Left cardiac atrium (tissue), 4 donors: ENCODE measurements at regions not wholly inside any gene's neighbourhood (a gene's known extent, or its start where the extent isn't known, plus 50 kb on each side); places are given as distances from the start of the nearest gene placed in this dataset.

Source experiments
- ATAC-seq, 2 donors: fragments of 200-7000 bp; cut with Tn5 transposase; one replicate each; pipeline ENCODE4 v1.9.1; 2020; ENCODE audit warnings: mild to moderate bottlenecking in 2 of 2, moderate library complexity in 2 of 2
- DNase-seq: peaks from one replicate; pipeline ENCODE4 v3.0.0-alpha.2; 2020
- intact Hi-C, 2 donors: fragments of 100-400 bp; cut with DNase I; formaldehyde crosslinking; loops; one replicate each; pipeline versions ENCODE4 v1.14.1 to v1.15.1; 2022 to 2023
- donor health status: DM: no; HTN: yes; CAD: no.
- donor health status: DM: no; HTN: yes; CAD: no; lungs with severe emphysema.
- donor health status: DM: yes; HTN: yes; CAD: no.
- donor health status: Dilated cardiomyopathy.

DNA sequence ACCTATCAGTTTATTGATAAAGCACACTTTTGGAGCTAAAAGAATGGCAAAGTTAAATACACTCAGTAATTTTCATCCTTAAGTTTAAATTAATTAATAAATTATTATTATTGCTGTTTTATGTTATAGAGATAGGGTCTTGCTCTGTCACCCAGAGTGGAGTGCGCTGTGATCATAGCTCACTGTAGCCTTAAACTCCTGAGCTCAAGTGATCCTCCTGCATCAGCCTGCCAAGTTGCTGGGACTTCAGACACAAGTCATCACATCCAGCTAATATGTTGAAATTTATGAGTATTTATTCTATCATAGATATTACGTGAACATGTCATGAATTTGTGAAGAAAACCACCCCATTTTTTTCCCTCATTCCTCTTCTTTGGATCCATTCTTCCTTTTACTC lies 64.2 kb downstream of the GJA1 start:
- ATAC-seq: no peak
- intact Hi-C loops: no loop called here
- DNase-seq: no peak

DNA sequence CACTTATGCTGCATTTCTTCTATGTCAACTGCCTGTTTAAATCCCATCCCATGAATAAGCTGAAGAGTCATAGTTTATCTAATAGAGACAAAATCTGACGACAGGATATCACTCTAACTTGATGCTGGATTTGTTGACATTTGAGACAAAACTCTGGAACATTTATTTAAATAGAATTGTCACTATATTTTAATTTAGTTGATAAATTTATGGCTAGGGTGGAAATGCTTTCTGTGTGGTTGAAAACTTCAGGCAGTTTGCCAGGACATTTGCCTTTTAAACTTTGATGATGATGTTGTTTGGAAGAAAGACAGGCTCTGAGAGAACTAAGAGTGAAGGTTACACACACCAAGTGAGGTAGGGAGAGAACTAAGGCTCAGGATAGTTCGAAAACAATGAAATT lies 68.1 kb downstream of the GJA1 start:
- no peak for ATAC-seq

DNA sequence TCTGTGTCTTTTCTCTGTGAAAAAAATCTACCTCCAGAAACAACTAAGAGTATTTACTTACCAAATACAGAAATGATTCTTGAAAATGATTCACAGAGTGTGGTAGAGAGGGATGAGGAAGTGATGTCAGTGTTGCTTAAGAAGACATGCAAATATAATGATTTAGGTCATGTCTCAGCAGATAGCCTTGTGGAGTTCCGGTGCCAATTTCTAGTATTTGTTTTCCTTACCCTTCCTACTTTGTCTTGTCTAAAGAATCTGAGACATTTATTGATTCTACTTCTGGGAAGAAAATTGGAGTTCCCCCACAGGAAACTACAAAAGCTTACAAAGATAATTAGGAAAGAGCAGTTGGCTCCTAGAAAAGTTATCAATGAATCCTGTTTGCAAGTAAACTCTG lies 68.8 kb downstream of the GJA1 start:
- ATAC-seq (peak in 1 of 2 donors; percentile 76), DNase-seq (no peak)
- intact Hi-C loops: no loop called here

More for the DNA sequence above, 68.1 kb downstream of the GJA1 start:
- intact Hi-C loops: no loop called here
- no peak for DNase-seq

DNA sequence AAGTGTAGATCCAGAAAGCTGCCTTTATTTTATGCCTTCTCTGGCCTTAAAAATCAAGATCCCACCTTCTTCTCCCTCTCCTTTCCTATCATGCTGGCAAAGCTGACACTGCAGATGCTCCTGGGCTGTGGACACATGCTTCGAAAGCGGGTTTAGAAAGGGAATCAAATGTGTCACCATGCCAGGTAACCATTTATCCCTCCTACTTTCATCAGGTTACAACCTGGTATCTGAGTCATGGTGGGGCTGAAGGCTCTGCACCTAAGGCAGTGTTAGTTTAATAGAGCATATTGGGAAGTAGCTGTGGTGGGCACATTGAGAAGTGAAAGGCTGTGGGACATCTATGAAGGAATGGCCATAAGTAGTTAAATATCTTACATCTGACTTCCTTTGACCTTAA lies 69.8 kb downstream of the GJA1 start:
- ATAC-seq (no peak), DNase-seq (no peak)
- intact Hi-C loops: no loop called here

DNA sequence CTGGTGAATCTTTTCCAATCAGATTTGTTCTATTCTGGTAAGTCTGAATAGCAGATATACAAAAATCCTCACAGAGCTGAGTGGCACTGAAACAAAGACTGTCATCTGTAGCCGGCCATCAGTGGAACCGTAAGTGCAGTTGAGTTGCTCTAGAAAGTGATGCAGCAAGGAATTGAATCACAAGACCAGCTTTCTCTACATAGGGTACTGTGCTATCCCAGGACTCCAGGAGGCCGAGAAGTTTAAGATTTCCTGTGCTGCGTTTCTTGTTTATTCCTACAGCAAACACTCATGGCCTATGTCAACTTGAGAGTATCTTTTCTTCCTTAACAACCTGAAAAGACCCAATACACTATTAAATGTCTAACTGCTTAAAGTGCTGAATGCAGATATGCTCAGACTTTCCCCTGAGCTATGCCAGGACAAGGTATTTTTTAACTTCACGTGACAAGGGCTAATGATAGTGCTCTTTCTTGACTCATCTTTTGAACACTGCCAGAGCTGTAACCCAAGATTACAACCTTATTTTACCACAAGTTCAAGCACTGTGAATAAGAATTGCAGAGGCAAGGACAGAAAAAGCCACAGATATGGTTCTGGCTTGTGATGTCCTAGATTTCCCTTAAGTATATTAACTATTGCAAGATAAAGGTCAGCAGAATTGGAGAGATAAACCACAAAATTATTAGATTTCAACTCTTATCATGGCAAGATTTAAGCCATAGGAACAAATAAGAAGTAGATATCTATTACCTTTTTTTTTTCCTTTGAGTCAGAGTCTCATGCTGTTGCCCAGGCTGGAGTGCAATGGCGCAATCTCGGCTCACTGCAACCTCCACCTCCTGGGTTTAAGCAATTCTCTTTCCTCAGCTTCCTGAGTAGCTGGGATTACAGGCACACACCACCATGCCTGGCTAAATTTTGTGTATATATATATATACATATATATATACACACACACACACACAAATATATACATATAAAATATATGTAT lies 71.6 kb downstream of the GJA1 start:
- intact Hi-C loops: no loop called here
- ATAC-seq: peak in 1 of 2 donors; percentile 79
- no peak for DNase-seq

DNA sequence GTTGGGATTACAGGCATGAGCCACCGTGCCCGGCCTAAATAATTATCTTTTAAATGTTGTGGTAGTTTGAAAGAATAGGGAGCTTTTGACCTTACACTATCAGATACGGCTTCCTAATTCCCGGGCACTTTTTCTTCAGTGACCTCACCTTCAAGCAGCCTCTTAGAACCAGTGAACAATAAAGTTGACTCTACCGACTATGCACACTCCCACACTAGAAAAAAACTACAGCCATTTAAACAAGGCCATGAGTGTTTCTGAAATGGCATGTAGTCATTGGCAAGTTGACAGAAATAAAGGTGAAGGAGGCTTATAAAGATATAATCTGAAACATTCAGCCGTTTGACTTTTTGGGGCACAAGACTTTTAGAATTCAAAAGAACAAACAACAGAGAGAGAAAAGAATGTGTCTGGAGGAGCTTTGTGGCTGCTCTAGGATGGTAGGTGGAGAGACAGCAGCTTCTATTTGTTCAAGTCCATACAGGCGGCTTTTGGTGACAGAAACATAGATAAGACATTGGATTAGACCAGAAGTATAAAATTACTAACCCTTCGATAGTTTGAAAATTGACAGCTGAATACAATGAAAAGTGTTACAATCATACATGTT lies 75.2 kb downstream of the GJA1 start:
- intact Hi-C loops: no loop called here
- ATAC-seq (no peak), DNase-seq (no peak)

DNA sequence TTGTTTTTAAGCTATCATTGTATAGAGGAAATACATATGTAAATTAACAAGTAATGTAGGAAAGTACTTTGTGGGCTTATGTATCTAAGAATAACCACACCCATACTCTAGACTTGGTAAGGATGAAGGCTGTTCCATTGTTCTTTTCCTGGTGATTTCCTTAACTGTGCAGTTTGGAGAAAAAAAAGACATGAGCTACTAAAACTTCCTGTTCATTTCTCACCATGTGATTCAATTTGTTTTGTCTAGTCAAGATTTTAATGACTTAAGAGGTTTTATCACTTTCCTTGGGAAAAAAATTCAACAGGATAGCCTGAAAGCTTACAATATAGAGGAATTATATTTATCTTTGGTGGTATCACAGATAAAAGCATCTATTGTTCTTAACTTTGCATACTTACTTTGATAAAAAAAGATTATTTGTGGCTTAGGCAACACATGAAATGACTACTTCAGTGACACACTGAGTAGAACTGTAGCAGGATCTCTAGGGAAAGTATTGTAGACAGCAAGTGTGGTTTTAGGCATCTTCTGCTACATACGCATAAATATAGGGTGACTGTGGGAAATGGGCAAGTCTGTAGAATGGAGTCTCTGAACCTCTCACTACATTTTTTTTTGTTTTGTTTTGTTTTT lies 80.3 kb downstream of the GJA1 start:
- intact Hi-C loops: no loop called here
- ATAC-seq (no peak), DNase-seq (no peak)

DNA sequence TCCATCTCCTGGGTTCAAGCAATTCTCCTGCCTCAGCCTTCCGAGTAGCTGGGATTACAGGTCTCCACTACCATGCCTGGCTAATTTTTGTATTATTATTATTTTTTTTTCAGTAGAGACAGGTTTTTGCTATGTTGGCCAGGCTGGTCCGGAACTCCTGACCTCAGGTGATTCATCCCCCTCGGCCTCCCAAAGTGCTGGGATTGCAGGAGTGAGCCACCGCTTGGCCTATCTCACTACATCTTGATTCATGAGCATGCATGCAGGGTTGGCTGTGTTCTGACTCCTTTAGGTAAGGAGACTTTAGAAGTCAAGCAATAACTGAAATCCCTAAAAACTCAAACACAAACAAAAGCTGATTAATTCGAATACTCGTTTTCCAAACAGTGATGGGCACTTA lies 80.9 kb downstream of the GJA1 start:
- ATAC-seq (no peak), DNase-seq (no peak)
- intact Hi-C loops: no loop called here

DNA sequence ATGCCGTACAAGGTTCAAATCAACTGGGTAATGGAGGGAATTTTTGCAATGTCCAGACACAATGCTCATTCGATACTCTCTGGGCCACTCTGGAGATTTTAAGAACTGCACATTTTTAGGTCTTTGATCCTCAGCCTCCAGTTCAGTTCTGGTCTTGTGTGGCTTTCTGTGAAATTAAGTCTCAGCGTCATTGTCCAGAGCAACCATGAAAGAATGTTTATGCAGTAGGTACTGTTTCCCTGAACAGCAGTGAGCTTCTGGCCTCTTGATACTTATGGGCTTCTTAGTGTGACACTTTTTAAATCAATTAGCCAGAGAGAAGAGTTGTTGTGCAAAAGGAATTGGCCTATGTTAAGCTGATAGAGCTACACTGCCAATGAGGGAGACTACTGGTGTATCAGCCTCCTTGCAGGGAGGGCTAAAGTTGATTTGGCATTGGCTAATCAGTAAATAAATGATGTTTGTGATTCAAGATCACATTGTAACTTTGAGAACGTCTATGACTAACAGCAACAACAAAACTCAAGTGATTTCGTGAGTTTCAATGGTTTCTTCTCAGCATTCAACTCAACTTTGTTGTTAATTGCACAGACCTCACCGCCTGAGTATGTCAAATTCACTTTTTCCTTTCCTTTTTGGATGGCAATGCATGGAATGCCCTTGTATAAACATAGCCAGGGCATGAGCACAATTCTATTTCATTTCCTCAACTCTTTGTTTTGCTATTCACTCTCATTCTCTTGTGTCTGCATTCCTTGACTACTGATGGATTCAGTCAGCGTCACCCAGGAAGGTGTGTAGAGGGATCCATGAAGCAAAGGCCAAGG lies 85.1 kb downstream of the GJA1 start:
- intact Hi-C loops: no loop called here
- ATAC-seq (no peak), DNase-seq (no peak)

DNA sequence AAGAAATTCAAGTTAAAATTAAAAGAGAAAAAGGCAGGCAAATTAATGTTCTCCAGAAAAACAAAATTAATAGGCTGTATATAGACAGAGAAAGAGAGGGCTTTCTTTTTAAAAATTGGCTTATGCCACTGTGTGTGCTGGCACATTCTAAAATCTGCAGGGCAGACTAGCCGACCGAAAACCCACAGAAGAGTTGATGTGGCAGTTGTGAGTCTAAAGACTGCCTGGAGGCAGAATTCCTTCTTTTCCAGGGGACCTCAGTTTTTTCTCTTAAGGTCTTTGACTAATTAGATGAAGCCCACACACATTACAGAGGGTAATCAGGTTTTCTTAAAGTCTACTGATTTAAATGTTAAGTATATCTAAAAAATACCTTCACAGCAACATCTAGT lies 85.7 kb downstream of the GJA1 start:
- DNase-seq: no peak
- ATAC-seq: no peak
- intact Hi-C loops: no loop called here

DNA sequence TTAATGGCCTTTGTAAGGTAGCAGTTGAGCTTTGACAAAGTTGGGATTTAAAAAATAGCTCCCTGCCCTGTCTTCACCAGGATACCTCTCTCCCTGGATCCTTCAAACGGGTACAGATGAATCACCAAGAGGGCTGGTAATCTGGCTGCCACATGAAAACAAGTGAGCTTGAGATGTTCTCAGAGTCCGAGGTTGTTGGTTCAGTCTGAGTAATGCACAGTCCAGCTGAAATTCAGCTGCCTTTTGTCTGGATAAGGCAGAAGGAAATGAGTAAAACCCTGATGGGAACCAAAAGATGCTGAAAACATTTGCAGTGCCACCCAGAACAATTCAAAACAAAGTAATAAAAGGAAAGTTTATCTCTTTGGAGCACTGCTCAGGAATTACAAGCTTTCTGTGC lies 86.8 kb downstream of the GJA1 start:
- peak; percentile 33 for DNase-seq
- peak; percentile 70 to 96 for ATAC-seq
- intact Hi-C loops: no loop called here

DNA sequence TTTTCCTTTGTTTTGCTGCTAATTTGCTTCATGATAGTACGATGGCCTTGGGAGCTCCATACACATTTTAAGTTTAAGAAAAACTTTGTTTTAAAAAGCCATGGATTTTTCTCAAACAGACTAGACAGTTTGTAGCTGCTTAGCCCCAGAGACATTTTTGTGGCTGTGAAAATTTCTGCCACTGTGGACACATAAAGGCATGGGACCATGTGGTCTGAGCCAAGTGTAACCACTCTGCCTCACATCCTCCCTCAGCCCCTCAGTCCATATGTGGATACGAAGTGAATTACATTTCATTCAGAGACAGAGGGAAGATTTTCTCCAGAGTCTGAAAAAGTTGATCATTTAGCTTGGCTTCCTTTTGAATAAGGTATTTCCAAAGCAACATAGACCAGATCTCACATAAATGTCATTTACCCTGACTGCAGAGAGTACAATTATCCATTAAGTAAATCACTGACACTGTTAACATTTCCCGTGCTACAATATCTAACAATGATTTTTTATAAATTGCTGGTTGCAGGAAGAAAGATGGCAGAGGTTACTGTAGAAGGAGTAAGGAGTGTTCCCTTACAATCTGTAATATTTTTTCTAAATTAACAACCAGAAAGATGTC lies 87.4 kb downstream of the GJA1 start:
- intact Hi-C loops: no loop called here
- ATAC-seq (peak in 1 of 2 donors; percentile 24), DNase-seq (no peak)

DNA sequence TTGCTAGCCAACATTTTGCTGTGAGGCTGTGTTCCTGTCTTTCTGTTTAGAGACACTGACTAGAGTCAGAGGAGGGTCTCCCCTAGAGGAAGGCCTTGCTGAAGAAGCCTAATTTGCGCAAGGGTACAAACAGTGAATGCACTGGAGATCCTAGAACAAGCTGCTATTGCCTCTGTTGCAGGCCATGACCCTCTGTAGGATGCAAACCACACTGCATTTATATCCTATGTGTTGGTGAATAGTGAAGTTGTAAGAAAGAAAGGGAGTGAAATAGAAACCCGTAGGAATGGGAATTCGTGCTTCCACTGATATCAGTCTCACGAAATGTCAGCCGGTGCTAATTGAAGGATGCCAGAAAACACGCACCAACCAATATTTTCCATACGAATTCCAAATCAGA lies 88.2 kb downstream of the GJA1 start:
- ATAC-seq (no peak), DNase-seq (no peak)
- intact Hi-C loops: no loop called here

DNA sequence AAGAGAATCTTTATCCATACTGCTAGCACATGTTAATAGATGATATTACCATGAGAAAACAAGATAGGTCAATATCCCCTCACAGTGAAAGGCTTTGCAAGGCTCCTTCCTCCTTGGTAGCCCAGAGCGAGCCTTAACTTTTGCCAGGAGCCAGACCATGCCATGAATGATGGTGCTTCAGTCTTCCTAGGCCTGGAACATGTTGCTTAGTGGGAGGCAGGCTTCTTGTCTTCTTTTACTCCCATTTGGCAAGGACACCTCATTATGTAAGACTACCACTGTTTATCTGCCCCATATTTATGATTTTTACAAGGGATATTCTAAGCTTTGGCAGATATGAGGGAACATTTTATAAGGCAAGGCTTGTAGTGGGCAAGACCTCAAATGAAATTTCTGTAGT lies 90.8 kb downstream of the GJA1 start:
- ATAC-seq: peak in 1 of 2 donors; percentile 54
- DNase-seq: no peak
- intact Hi-C loops: no loop called here

DNA sequence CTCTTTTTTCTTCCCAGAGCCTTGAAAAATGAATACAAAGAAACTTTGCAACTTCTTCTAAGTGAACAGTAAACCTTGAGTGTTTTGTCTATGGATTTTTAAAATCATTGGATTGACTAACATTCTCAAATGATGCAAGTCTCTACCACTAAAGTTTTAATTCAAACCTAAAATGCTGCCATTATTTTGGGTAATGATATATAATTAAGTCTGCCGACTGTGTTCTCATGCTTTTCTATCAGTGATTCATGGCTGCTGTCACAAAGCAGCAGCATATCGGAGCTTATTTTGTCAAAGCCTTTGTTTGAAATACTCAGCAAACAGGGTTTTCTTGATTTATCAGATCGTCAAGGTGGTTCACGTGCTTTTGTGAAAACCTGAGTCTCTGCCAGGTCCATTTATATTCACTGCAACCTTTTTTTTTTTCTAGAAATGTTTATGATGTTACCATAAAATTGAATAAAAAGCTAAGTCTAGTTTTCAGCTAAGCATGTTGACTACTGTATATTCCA lies 96.3 kb downstream of the GJA1 start:
- DNase-seq (no peak), ATAC-seq (no peak)
- intact Hi-C loops: loop anchor here in 1 of 2 donors (10.0 kb wide), 1 partner anchor 113 kb away; no protein-coding TSS in a partner anchor

DNA sequence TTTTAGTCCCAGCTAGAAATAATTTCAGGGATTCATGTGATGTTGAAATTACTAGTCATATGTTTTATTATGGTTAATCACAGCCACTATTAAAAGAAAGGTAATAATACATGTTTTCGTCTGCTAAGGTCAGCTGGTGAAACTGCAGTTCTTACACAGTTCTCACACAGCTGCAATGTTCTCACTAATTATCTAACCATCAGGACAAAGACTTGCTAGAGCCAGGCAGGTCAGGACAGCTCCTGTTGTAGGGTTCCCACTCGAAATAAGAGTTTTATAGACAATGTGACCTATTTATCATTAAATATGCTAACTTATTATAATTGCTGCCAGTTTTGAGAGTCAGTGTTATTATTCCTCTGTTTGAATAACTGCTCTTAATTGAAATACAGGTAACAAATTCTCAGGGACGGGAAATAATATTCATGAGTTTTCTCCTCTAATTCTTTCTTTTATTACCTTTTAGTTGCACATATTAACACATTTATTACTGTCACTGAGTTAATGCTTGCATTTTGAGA lies 97.9 kb downstream of the GJA1 start:
- DNase-seq (no peak), ATAC-seq (no peak)
- intact Hi-C loops: loop anchor here in 1 of 2 donors (10.0 kb wide), 1 partner anchor 111 kb away; no protein-coding TSS in a partner anchor

DNA sequence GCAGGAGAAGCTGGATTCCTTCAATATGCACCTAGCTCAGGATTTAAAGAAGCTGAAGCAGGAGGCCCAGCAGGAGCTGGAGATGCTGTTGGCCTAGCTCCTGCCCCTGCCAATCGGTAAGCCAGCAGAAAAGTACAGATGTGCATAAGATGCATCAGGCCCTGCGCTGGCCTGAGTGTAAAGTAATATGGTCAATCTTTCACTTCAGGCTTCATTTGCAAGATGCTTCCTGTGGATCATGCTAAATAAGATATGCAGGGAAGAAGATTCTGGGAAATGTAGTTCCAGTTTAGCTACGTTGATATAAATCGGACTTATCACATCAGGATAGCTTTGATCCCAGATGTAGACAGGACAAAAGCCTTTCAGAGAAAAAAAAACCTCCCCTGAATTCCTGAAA lies 100.3 kb downstream of the GJA1 start:
- DNase-seq (no peak), ATAC-seq (no peak)
- intact Hi-C loops: loop anchor here in 1 of 2 donors (10.0 kb wide), 1 partner anchor 109 kb away; no protein-coding TSS in a partner anchor

DNA sequence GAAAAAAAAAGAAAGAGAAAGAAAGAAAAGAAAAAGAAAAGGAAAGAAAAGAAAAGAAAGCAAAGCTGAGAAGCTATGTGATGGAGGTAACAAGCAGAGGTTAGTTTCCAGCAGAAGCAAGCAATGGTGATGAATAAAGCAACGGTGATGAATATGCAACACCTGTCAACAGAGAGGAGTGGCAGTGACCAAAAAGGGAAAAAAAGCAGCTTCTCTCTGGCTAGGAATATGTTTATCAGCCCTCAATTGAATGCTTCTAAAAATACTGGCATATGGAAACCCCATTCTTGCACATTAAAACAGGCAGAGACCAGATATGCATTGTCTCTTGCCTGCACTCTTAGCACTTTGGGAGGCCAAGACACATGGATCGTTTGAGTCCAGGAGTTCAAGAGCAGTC lies 100.9 kb downstream of the GJA1 start:
- intact Hi-C loops: loop anchor here in 1 of 2 donors (10.0 kb wide), 1 partner anchor 108 kb away; no protein-coding TSS in a partner anchor
- ATAC-seq (no peak), DNase-seq (no peak)
